ENCODE measurements at regions not wholly inside any gene's neighbourhood (a gene's known extent, or its start where the extent isn't known, plus 50 kb on each side); places are given as distances from the start of the nearest gene placed in this dataset.

DNA sequence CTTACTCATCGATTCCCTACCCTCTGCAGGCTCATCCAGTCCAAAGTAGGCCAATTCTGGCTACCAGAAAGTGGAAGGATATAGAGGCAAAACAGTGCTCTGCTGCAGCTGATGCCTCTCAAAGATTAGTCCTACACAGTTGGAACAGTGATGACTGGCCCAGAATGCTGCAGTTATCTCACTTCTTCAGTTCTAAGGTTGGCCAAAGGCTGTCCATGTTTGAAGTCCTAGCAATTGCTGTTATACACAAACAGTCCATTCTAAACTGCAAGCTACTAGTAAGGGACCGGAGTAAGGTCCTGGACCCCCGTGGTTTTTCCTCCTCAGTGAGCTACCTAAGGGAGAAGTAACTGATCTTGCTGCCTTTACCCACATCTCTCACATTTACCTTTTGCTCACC lies 129.1 kb upstream of the NRIP1 start:
- Mint-ChIP-seq H3K4me1 (no peaks in the 10 kb centered on the region), H3K27me3 (peaks cover 13% of the 10 kb centered on the region), H3K9me3 (no peaks in the 10 kb centered on the region), H3K36me3 (ENCODE audit: insufficient read depth) (no peaks in the 10 kb centered on the region), H3K4me3 (no peak overlapping the region), H3K27ac (ENCODE audit: low read depth) (no peak overlapping the region)
- DNase-seq (ENCODE audit: low spot score in 2 of 2) (no peak), ATAC-seq (replicated peaks; ENCODE audit: extremely low read depth, poor library complexity, severe bottlenecking) (no peak)

DNA sequence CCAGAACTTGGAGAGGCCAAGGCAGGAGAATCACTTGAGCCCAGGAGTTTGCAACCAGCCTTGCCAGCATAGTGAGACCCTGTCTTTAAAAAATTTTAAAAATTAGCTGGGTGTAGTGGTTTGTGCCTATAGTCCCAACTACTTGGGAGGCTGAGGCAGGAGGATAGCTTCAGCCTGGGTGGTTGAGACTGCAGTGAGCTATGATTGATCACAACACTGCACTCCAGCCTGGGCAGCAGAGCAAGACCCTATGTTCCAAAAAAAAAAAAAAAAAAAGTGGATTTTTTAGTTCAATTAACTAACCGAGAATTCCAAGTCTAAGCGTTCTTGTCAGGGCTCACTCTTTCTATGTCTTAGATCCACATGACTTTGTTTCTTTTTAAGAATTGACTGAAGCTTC lies 130.3 kb upstream of the NRIP1 start:
- no peaks in the 10 kb centered on the region for H3K36me3 Mint-ChIP-seq (ENCODE audit: insufficient read depth)
- H3K4me1 Mint-ChIP-seq: no peaks in the 10 kb centered on the region
- no peaks in the 10 kb centered on the region for H3K9me3 Mint-ChIP-seq
- no peak overlapping the region for H3K4me3 Mint-ChIP-seq
- peaks cover 13% of the 10 kb centered on the region for H3K27me3 Mint-ChIP-seq
- H3K27ac Mint-ChIP-seq (ENCODE audit: low read depth): no peak overlapping the region
- no peak for ATAC-seq (replicated peaks; ENCODE audit: extremely low read depth, poor library complexity, severe bottlenecking)
- DNase-seq (ENCODE audit: low spot score in 2 of 2): no peak

GRCh38 chr21:15195768-15196167 lies 131.0 kb upstream of the NRIP1 start:
- Mint-ChIP-seq H3K4me1 (no peaks in the 10 kb centered on the region), H3K27me3 (peaks cover 13% of the 10 kb centered on the region), H3K36me3 (ENCODE audit: insufficient read depth) (no peaks in the 10 kb centered on the region), H3K9me3 (no peaks in the 10 kb centered on the region), H3K27ac (ENCODE audit: low read depth) (no peak overlapping the region), H3K4me3 (no peak overlapping the region)
- DNase-seq (ENCODE audit: low spot score in 2 of 2): no peak
- no peak for ATAC-seq (replicated peaks; ENCODE audit: extremely low read depth, poor library complexity, severe bottlenecking)

- no peaks in the 10 kb centered on the region for H3K36me3 Mint-ChIP-seq (ENCODE audit: insufficient read depth)
- no peaks in the 10 kb centered on the region for H3K4me1 Mint-ChIP-seq
- H3K4me3 Mint-ChIP-seq: no peak overlapping the region
- H3K9me3 Mint-ChIP-seq: no peaks in the 10 kb centered on the region
- DNase-seq (ENCODE audit: low spot score in 2 of 2) (no peak), ATAC-seq (replicated peaks; ENCODE audit: extremely low read depth, poor library complexity, severe bottlenecking) (no peak)
- peaks cover 1% of the 10 kb centered on the region for H3K27me3 Mint-ChIP-seq
- H3K27ac Mint-ChIP-seq (ENCODE audit: low read depth): no peak overlapping the region
These were observed 132.9 kb upstream of the NRIP1 start for GRCh38 chr21:15197696-15198095.

DNA sequence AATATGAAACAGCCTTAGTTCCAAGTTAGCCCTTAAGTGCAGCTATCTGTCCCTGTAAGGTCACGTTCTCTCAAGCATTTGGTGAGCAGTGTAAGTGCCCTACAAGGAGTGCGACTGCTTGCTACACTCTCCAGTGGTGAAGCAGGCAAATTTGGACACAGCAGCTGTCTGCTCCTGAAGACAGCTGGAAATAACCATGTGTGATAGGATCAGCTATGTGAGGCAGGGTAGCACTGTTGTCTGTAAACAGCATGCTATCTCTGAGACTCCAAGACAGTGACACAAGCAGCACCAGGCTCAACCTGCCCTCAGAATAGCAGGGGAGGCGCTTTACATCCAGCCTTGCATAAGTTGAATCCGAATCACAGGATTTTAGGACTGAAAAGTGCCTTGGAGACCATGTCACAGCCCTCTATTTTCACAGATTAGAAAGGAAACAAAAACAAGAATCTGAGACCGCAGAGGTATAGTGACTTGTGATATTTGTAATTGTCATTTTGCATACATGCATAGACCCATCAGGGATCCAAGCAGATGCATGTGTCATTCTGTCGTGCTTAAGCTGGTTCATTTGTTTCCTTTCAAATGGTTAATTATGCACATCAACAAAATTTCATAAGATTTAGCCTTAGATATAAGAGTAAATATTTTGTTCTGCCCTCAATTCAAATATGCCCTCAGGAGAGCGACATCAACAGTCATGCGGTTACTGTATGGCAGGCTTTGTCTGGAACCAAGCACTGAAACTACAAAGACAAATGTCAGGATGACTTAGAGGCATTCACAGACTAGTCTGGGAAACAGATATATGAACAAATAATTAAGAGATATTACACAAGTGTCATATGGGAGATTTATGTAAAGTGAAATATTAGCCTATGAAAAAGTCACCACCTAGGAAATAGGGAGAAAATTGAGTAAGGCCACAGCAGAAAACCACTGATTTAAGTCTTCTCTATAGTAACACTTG lies 134.9 kb upstream of the NRIP1 start:
- no peaks in the 10 kb centered on the region for H3K36me3 Mint-ChIP-seq (ENCODE audit: insufficient read depth)
- no peaks in the 10 kb centered on the region for H3K4me1 Mint-ChIP-seq
- H3K27me3 Mint-ChIP-seq: peaks cover 10% of the 10 kb centered on the region
- H3K9me3 Mint-ChIP-seq: no peaks in the 10 kb centered on the region
- DNase-seq (ENCODE audit: low spot score in 2 of 2) (no peak), ATAC-seq (replicated peaks; ENCODE audit: extremely low read depth, poor library complexity, severe bottlenecking) (no peak)
- no peak overlapping the region for H3K4me3 Mint-ChIP-seq
- no peak overlapping the region for H3K27ac Mint-ChIP-seq (ENCODE audit: low read depth)

DNA sequence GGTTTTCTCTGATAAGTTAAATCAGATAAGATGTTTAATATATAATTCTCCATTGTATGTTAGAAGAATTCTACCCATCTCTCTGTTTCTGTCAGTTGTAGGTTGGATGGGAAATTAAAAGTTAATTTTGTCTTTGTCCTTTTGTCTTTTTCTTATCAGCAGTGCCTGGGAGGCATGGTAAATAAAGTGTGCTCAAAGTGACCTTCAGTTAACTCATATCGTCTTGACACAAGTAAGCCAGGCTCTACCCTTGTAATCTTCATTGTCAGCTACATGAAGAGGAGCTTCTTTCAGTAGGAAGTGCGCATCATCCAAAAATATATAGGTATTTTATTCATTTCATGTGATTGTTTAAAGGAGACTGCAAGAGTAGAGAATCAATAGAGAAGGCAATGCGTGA lies 138.9 kb upstream of the NRIP1 start:
- H3K4me1 Mint-ChIP-seq: no peaks in the 10 kb centered on the region
- no peaks in the 10 kb centered on the region for H3K9me3 Mint-ChIP-seq
- H3K4me3 Mint-ChIP-seq: no peak overlapping the region
- peaks cover 50% of the 10 kb centered on the region for H3K27me3 Mint-ChIP-seq
- no peak overlapping the region for H3K27ac Mint-ChIP-seq (ENCODE audit: low read depth)
- ATAC-seq (replicated peaks; ENCODE audit: extremely low read depth, poor library complexity, severe bottlenecking) (no peak), DNase-seq (ENCODE audit: low spot score in 2 of 2) (no peak)
- H3K36me3 Mint-ChIP-seq (ENCODE audit: insufficient read depth): no peaks in the 10 kb centered on the region

DNA sequence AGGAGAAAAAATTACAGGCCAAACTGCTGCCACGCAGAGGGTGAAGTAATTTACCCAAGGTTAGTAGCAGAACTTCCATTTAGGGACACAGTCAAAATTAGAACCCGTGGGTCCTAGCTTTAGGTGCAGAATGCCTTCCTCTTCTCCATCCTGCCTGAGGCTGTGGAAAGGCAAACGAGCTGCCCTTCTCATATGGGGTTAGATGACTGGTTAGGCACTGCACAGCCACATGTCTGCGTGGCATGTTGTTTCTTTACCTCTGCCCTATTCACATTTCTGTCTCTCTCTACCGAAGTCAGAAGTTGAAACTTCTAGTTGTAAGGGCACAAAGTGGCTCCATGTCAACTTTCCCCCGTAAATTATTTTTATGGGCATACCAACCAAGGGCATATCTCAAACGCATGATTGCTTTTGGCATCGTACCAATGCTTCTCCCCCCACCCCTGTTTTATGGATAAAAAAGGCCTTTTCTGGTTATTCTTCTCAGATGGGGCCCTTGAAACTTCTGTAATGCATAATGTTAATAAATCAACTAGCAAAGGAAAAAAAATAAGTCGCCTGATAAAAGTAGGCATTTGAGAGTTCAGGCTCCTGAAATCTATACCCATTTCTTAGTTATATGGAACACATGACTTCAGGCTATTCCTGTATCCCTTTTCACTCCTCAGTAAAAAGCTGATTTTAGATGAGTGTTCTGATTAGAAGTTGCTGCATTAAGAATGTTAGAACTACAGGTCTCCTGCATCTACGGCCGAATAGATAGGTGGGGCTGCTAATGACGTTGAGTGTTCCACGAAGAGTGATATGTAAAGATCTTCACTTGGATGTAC lies 139.6 kb upstream of the NRIP1 start:
- Mint-ChIP-seq H3K36me3 (ENCODE audit: insufficient read depth) (no peaks in the 10 kb centered on the region), H3K4me3 (no peak overlapping the region)

DNA sequence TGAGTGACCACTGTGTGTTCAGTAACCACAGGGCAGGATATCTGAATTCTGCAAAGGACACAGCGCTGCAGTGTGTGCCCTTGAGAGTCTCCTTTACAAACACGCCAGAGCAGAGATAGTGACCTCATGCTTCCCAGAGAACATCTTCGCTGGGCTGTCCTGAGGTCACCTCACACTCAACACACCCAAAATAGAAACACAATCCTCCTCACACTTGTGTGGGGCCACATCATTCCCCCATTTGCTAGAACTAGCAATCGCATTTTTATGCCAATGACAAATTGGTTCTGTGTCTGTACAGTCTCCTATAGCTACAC lies 140.1 kb upstream of the NRIP1 start:
- Mint-ChIP-seq H3K36me3 (ENCODE audit: insufficient read depth) (no peaks in the 10 kb centered on the region), H3K27ac (ENCODE audit: low read depth) (no peak overlapping the region), H3K9me3 (no peaks in the 10 kb centered on the region), H3K4me3 (no peak overlapping the region), H3K4me1 (no peaks in the 10 kb centered on the region), H3K27me3 (peaks cover 54% of the 10 kb centered on the region)
- DNase-seq (ENCODE audit: low spot score in 2 of 2) (no peak), ATAC-seq (replicated peaks; ENCODE audit: extremely low read depth, poor library complexity, severe bottlenecking) (no peak)

More for the DNA sequence above, 139.6 kb upstream of the NRIP1 start:
- ATAC-seq (replicated peaks; ENCODE audit: extremely low read depth, poor library complexity, severe bottlenecking) (no peak), DNase-seq (ENCODE audit: low spot score in 2 of 2) (no peak)
- H3K4me1 Mint-ChIP-seq: no peaks in the 10 kb centered on the region
- peaks cover 50% of the 10 kb centered on the region for H3K27me3 Mint-ChIP-seq
- no peak overlapping the region for H3K27ac Mint-ChIP-seq (ENCODE audit: low read depth)
- H3K9me3 Mint-ChIP-seq: no peaks in the 10 kb centered on the region

GRCh38 chr21:15206514-15206913 lies 141.7 kb upstream of the NRIP1 start:
- Mint-ChIP-seq H3K4me1 (no peaks in the 10 kb centered on the region), H3K4me3 (no peak overlapping the region), H3K27me3 (peaks cover 70% of the 10 kb centered on the region), H3K9me3 (no peaks in the 10 kb centered on the region), H3K36me3 (ENCODE audit: insufficient read depth) (no peaks in the 10 kb centered on the region), H3K27ac (ENCODE audit: low read depth) (no peak overlapping the region)
- DNase-seq (ENCODE audit: low spot score in 2 of 2) (no peak), ATAC-seq (replicated peaks; ENCODE audit: extremely low read depth, poor library complexity, severe bottlenecking) (no peak)

- H3K36me3 Mint-ChIP-seq (ENCODE audit: insufficient read depth): no peaks in the 10 kb centered on the region
- peaks cover 73% of the 10 kb centered on the region for H3K27me3 Mint-ChIP-seq
- ATAC-seq (replicated peaks; ENCODE audit: extremely low read depth, poor library complexity, severe bottlenecking): no peak
- H3K4me3 Mint-ChIP-seq: no peak overlapping the region
- no peak overlapping the region for H3K27ac Mint-ChIP-seq (ENCODE audit: low read depth)
- no peak for DNase-seq (ENCODE audit: low spot score in 2 of 2)
- H3K4me1 Mint-ChIP-seq: no peaks in the 10 kb centered on the region
- H3K9me3 Mint-ChIP-seq: no peaks in the 10 kb centered on the region
These were observed 142.4 kb upstream of the NRIP1 start for GRCh38 chr21:15207231-15207630.

DNA sequence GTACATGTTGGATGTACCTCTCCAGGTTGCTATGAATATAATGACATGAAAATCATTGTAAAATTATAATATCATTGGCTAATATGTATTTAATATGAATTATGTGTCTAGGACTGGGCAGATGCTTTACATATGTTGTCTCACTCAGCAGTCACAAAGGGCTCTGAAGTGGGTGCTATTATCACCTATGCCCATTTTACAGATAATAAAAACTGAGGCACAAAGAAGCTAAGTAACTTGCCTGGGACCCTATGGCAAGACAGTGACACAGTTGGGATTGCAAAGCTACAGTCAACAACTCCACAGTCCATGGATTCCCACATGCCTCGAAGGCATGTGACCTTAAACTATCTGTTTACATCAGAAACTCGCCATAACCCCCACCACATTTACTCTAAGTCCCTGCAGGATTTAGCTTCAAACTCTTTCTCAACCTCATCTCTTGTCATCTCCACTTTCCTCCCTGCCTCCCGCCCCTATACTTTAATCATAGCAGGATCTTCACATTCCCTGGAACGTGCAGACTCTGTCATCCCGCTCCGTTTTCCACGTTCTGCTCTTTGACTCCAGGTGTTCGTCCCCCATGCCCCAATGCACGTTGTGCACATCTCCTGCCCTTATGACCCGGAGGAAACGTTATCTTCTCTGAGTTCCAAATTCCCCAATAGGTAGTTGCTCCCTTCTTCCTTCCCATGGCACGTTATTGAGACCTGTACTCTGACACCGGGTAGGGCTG lies 143.0 kb upstream of the NRIP1 start:
- Mint-ChIP-seq H3K36me3 (ENCODE audit: insufficient read depth) (no peaks in the 10 kb centered on the region), H3K27me3 (peaks cover 76% of the 10 kb centered on the region), H3K9me3 (no peaks in the 10 kb centered on the region), H3K27ac (ENCODE audit: low read depth) (no peak overlapping the region), H3K4me1 (no peaks in the 10 kb centered on the region), H3K4me3 (no peak overlapping the region)
- ATAC-seq (replicated peaks; ENCODE audit: extremely low read depth, poor library complexity, severe bottlenecking) (no peak), DNase-seq (ENCODE audit: low spot score in 2 of 2) (no peak)

GRCh38 chr21:15208786-15209185 lies 144.0 kb upstream of the NRIP1 start:
- no peak for DNase-seq (ENCODE audit: low spot score in 2 of 2)
- Mint-ChIP-seq H3K36me3 (ENCODE audit: insufficient read depth) (peaks cover 2% of the 10 kb centered on the region), H3K4me3 (no peak overlapping the region)

More at GRCh38 chr21:15208786-15209185, 144.0 kb upstream of the NRIP1 start:
- Mint-ChIP-seq H3K27me3 (peaks cover 85% of the 10 kb centered on the region), H3K27ac (ENCODE audit: low read depth) (no peak overlapping the region), H3K4me1 (no peaks in the 10 kb centered on the region), H3K9me3 (no peaks in the 10 kb centered on the region)
- ATAC-seq (replicated peaks; ENCODE audit: extremely low read depth, poor library complexity, severe bottlenecking): no peak

Measured in central memory CD8-positive, alpha-beta T cell (primary cell).